Loucy (cell line): ENCODE measurements at regions not wholly inside any gene's neighbourhood (a gene's known extent, or its start where the extent isn't known, plus 50 kb on each side); places are given as distances from the start of the nearest gene placed in this dataset.

Experiments
- H2AFZ ChIP-seq: fragments of 200-600 bp; sonication (generic); 2 replicates; pipeline ENCODE4 v1.6.0; 2016; ENCODE audit warnings: antibody characterized with exemption, mild to moderate bottlenecking, low read length, moderate library complexity
- H3F3A ChIP-seq: fragments of 200-600 bp; 2 replicates; pipeline ENCODE4 v1.6.0; 2016; ENCODE audit warnings: antibody characterized with exemption, low read depth, mild to moderate bottlenecking
- H3K27me3 ChIP-seq: fragments of 200-600 bp; sonication (generic); 2 replicates; pipeline ENCODE4 v1.6.1; 2014; ENCODE audit warnings: low read length, mild to moderate bottlenecking; ENCODE audit not compliant: insufficient read depth, poor library complexity, severe bottlenecking
- H3K36me3 ChIP-seq: fragments of 200-600 bp; sonication (generic); 2 replicates; pipeline ENCODE4 v1.6.1; 2016; ENCODE audit warnings: low read length; ENCODE audit not compliant: insufficient read depth
- H3K4me1 ChIP-seq: fragments of 200-600 bp; sonication (generic); 2 replicates; pipeline ENCODE4 v1.5.1; 2014; ENCODE audit warnings: low read length, mild to moderate bottlenecking; ENCODE audit not compliant: insufficient read depth, poor library complexity, severe bottlenecking
- H3K4me2 ChIP-seq: fragments of 200-600 bp; sonication (generic); 2 replicates; pipeline ENCODE4 v1.6.0; 2014; ENCODE audit warnings: antibody characterized with exemption, low read length, low read depth, mild to moderate bottlenecking; ENCODE audit not compliant: poor library complexity, severe bottlenecking
- H3K4me3 ChIP-seq: fragments of 200-600 bp; sonication (generic); 2 replicates; pipeline ENCODE4 v1.5.1; 2014; ENCODE audit warnings: low read length, mild to moderate bottlenecking, mixed read lengths; ENCODE audit not compliant: poor library complexity, severe bottlenecking
- H3K79me2 ChIP-seq: fragments of 200-600 bp; sonication (generic); 2 replicates; pipeline ENCODE4 v1.6.1; 2014; ENCODE audit warnings: low read length; ENCODE audit not compliant: insufficient read depth
- H3K9ac ChIP-seq: fragments of 200-600 bp; sonication (generic); 2 replicates; pipeline ENCODE4 v1.6.0; 2014; ENCODE audit warnings: mild to moderate bottlenecking, low read depth, low read length, moderate library complexity; ENCODE audit not compliant: poor library complexity, severe bottlenecking
- H3K9me2 ChIP-seq: fragments of 200-600 bp; sonication (generic); replicated peaks from 2 replicates; pipeline ENCODE4 v1.6.1; 2016; ENCODE audit warnings: low read depth, low read length, mixed read lengths
- H3K9me3 ChIP-seq: fragments of 200-600 bp; sonication (generic); 2 replicates; pipeline ENCODE4 v1.6.1; 2014; ENCODE audit warnings: mild to moderate bottlenecking, antibody characterized with exemption, low read length, low read depth; ENCODE audit not compliant: insufficient read depth
- H4K20me1 ChIP-seq: fragments of 200-600 bp; sonication (generic); 2 replicates; pipeline ENCODE4 v1.6.0; 2014; ENCODE audit warnings: antibody characterized with exemption, low read length, mild to moderate bottlenecking; ENCODE audit not compliant: insufficient read depth, poor library complexity, severe bottlenecking
- EZH2phosphoT487 ChIP-seq: fragments of 200-600 bp; IDR thresholded peaks from 2 replicates; pipeline ENCODE4 v1.6.1; 2018; ENCODE audit warnings: antibody characterized with exemption, mild to moderate bottlenecking, moderate library complexity, borderline replicate concordance
- TF ChIP-seq, protein P1 (sequence below): fragments of 200-600 bp; sonication (generic); conservative IDR thresholded peaks from 2 replicates; pipeline ENCODE4 v1.5.1; 2014; ENCODE audit warnings: mild to moderate bottlenecking, antibody characterized with exemption, low read length

DNA sequence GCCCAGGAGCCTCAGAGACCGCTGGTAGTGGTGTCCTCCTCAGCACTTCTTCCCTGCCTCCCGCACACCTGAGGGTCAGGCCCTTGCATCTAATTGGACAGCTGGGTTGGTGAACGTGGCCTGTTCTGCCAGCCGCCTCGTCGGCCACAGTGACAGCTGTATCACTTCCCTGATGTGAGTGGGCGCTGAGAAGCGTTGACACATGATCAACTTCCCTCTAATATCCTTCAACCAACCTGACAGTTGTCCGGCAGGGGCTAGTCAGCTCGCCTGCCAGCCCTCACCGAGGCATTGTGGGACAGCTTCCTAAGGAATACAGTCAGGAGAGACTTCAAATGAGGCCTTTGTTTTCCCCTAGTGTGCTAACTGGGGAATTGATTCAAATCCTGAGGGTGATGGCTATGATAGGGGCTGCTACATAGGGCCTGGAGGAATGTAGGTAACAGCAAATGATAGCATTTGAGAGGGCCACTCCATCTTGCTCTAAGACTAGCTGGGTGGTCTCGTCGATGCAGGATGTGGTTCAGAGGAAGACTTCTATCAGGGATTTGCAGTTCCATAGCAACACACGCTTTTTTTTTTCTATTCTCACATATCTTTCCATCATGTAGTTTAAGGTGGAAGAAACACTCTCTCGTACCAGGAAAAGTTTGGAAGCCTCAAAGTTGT, 230.8 kb downstream of the TSHZ3 start:
- Histone ChIP-seq H3K4me3 (no peak overlapping the region), H3K4me1 (no peaks in the 10 kb centered on the region), H3K36me3 (no peaks in the 10 kb centered on the region), H3K4me2 (no peak overlapping the region), H3K9me2 (no peaks in the 10 kb centered on the region), H2AFZ (no peak overlapping the region), H3K27me3 (no peaks in the 10 kb centered on the region), H3F3A (no peaks in the 10 kb centered on the region), H4K20me1 (no peaks in the 10 kb centered on the region), H3K79me2 (no peaks in the 10 kb centered on the region), H3K9ac (no peak overlapping the region), H3K9me3 (peaks cover 6% of the 10 kb centered on the region; the same call in 1 of the 2 replicates)
- TF ChIP-seq EZH2phosphoT487 = no peak
- TF ChIP-seq, protein P1, sequence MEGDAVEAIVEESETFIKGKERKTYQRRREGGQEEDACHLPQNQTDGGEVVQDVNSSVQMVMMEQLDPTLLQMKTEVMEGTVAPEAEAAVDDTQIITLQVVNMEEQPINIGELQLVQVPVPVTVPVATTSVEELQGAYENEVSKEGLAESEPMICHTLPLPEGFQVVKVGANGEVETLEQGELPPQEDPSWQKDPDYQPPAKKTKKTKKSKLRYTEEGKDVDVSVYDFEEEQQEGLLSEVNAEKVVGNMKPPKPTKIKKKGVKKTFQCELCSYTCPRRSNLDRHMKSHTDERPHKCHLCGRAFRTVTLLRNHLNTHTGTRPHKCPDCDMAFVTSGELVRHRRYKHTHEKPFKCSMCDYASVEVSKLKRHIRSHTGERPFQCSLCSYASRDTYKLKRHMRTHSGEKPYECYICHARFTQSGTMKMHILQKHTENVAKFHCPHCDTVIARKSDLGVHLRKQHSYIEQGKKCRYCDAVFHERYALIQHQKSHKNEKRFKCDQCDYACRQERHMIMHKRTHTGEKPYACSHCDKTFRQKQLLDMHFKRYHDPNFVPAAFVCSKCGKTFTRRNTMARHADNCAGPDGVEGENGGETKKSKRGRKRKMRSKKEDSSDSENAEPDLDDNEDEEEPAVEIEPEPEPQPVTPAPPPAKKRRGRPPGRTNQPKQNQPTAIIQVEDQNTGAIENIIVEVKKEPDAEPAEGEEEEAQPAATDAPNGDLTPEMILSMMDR = no peak

DNA sequence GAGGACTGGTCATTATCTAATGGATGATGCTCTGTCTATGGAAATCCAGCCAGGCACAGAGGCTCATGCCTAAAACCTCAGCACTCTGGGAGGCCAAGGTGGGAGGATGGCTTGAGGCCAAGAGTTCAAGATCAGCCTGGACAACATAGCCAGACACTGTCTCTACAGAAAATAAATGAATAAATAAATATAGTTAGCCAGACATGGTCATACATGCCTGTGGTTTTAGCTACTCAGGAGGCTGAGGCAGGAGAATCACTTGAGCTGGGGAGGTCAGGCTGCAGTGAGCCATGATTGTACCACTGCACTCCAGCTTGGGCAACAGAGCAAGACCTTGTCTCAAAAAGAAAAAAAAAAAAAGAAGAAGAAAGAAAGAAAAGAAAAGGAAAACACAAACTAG, 234.7 kb downstream of the TSHZ3 start:
- no peaks in the 10 kb centered on the region for H3K79me2 ChIP-seq
- no peak overlapping the region for H3K4me3 ChIP-seq
- H3K9ac ChIP-seq = no peak overlapping the region
- no peaks in the 10 kb centered on the region for H3K4me1 ChIP-seq
- no peaks in the 10 kb centered on the region for H3K36me3 ChIP-seq
- no peaks in the 10 kb centered on the region for H3F3A ChIP-seq
- no peaks in the 10 kb centered on the region for H3K27me3 ChIP-seq
- TF ChIP-seq, protein P1 = no peak
- no peaks in the 10 kb centered on the region for H3K9me2 ChIP-seq
- no peaks in the 10 kb centered on the region; the same call in 1 of the 2 replicates for H3K9me3 ChIP-seq
- H4K20me1 ChIP-seq = no peaks in the 10 kb centered on the region
- no peak overlapping the region for H2AFZ ChIP-seq
- no peak overlapping the region for H3K4me2 ChIP-seq

DNA sequence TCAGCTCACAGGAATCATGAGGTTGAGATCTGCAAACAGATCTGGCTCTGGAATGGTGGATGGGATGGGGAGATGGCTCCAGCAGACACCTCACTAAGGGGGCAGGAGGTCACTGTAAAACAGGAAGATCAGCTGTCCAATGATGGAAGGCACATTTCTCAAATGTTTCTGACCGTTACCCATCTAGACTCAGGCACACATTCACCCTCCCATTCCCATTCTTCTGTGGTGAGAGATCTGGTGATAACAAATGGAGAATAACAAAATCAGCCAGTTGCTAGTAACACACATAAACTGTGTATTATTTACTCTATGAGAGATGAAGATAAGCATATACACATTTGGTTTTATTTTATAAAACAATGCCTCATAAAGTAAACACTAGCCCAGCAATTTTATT, 235.9 kb downstream of the TSHZ3 start:
- Histone ChIP-seq H4K20me1 (no peaks in the 10 kb centered on the region), H3K9me3 (no peaks in the 10 kb centered on the region; the same call in 1 of the 2 replicates), H2AFZ (no peak overlapping the region), H3K79me2 (no peaks in the 10 kb centered on the region), H3K36me3 (no peaks in the 10 kb centered on the region), H3K4me1 (no peaks in the 10 kb centered on the region), H3K9me2 (no peaks in the 10 kb centered on the region), H3K9ac (no peak overlapping the region), H3K27me3 (no peaks in the 10 kb centered on the region), H3F3A (no peaks in the 10 kb centered on the region), H3K4me3 (no peak overlapping the region), H3K4me2 (no peak overlapping the region)
- TF ChIP-seq EZH2phosphoT487 = no peak
- TF ChIP-seq, protein P1 = no peak
